COR-L47 (cell line): ENCODE measurements at regions not wholly inside any gene's neighbourhood (a gene's known extent, or its start where the extent isn't known, plus 50 kb on each side); places are given as distances from the start of the nearest gene placed in this dataset.

Experiments used
- DNase-seq: peaks from one replicate; lab custom pipeline; 2025; lab: John Stamatoyannopoulos, UW

- DNase-seq: no peak
Measured at GRCh38 chr3:24641628-24642027, 147.0 kb upstream of the THRB start.

- no peak for DNase-seq
Measured at GRCh38 chr3:24645047-24645446, 150.4 kb upstream of the THRB start.

- no peak for DNase-seq
Measured at GRCh38 chr3:24646790-24647189, 152.1 kb upstream of the THRB start.

GRCh38 chr3:24648063-24648462 is 153.4 kb upstream of the THRB start:
- no peak for DNase-seq

GRCh38 chr3:24650839-24651238 is 156.2 kb upstream of the THRB start:
- DNase-seq: no peak

GRCh38 chr3:24657870-24658510 is 163.3 kb upstream of the THRB start:
- no peak for DNase-seq

GRCh38 chr3:24661175-24661584 is 166.5 kb upstream of the THRB start:
- DNase-seq: no peak

GRCh38 chr3:24662449-24663345 is 168.0 kb upstream of the THRB start:
- no peak for DNase-seq

GRCh38 chr3:24663406-24663805 is 168.8 kb upstream of the THRB start:
- no peak for DNase-seq

GRCh38 chr3:24668039-24668438 is 173.4 kb upstream of the THRB start:
- DNase-seq: no peak

- no peak for DNase-seq
Measured at GRCh38 chr3:24670871-24671270, 176.2 kb upstream of the THRB start.

GRCh38 chr3:24673596-24673995 is 178.9 kb upstream of the THRB start:
- DNase-seq: no peak

- DNase-seq: no peak
Measured at GRCh38 chr3:24674261-24674660, 179.6 kb upstream of the THRB start.

- DNase-seq: no peak
Measured at GRCh38 chr3:24678021-24678420, 183.4 kb upstream of the THRB start.

- no peak for DNase-seq
Measured at GRCh38 chr3:24678421-24678865, 183.8 kb upstream of the THRB start.

- DNase-seq: no peak
Measured at GRCh38 chr3:24679429-24679828, 184.8 kb upstream of the THRB start.

- no peak for DNase-seq
Measured at GRCh38 chr3:24680214-24680967, 185.7 kb upstream of the THRB start.

GRCh38 chr3:24682141-24682547 is 187.5 kb upstream of the THRB start:
- no peak for DNase-seq

GRCh38 chr3:24683090-24683489 is 188.4 kb upstream of the THRB start:
- no peak for DNase-seq

- no peak for DNase-seq
Measured at GRCh38 chr3:24683633-24684384, 189.2 kb upstream of the THRB start.

- no peak for DNase-seq
Measured at GRCh38 chr3:24684506-24685023, 189.9 kb upstream of the THRB start.

- DNase-seq: no peak
Measured at GRCh38 chr3:24686808-24687207, 192.2 kb upstream of the THRB start.
